HUES48 (cell line): ENCODE measurements at regions not wholly inside any gene's neighbourhood (a gene's known extent, or its start where the extent isn't known, plus 50 kb on each side); places are given as distances from the start of the nearest gene placed in this dataset.

ENCODE experiments used
- H3K27ac ChIP-seq: one replicate; pipeline ENCODE4 v1.7.0; 2013; ENCODE audit warnings: low read depth, low read length, inconsistent platforms
- H3K27me3 ChIP-seq: 2 replicates; pipeline ENCODE4 v1.6.1; 2013; ENCODE audit warnings: mild to moderate bottlenecking, low read length; ENCODE audit not compliant: control insufficient read depth, insufficient read depth
- H3K36me3 ChIP-seq: 2 replicates; pipeline ENCODE4 v1.6.1; 2013; ENCODE audit warnings: low read length; ENCODE audit not compliant: control insufficient read depth, insufficient read depth
- H3K4me1 ChIP-seq: 2 replicates; pipeline ENCODE4 v1.6.1; 2013; ENCODE audit warnings: mild to moderate bottlenecking, low read length; ENCODE audit not compliant: control insufficient read depth, insufficient read depth
- H3K4me3 ChIP-seq: 2 replicates; pipeline ENCODE4 v1.5.1; 2013; ENCODE audit warnings: mild to moderate bottlenecking, low read depth, low read length
- H3K9ac ChIP-seq: 2 replicates; pipeline ENCODE4 v1.6.1; 2013; ENCODE audit warnings: mild to moderate bottlenecking, low read depth, low read length, moderate library complexity
- H3K9me3 ChIP-seq: 2 replicates; pipeline ENCODE4 v1.6.1; 2013; ENCODE audit warnings: low read length; ENCODE audit not compliant: control insufficient read depth, insufficient read depth

GRCh38 chr10:111926286-111926685 lies 257.3 kb downstream of the GPAM start:
- Histone ChIP-seq H3K9me3 (no peaks in the 10 kb centered on the region), H3K4me3 (no peak overlapping the region), H3K27ac (no peak overlapping the region), H3K4me1 (0 out of 2 replicates have a peak, but pooled peaks cover 6% of the 10 kb centered on the region), H3K27me3 (no peaks in the 10 kb centered on the region), H3K36me3 (no peaks in the 10 kb centered on the region), H3K9ac (no peak overlapping the region)

GRCh38 chr10:111933937-111934336 lies 249.6 kb downstream of the GPAM start:
- no peaks in the 10 kb centered on the region for H3K9me3 ChIP-seq
- H3K36me3 ChIP-seq: no peaks in the 10 kb centered on the region
- H3K27ac ChIP-seq: no peak overlapping the region
- no peaks in the 10 kb centered on the region for H3K27me3 ChIP-seq
- H3K4me3 ChIP-seq: no peak overlapping the region
- H3K4me1 ChIP-seq: no peaks in the 10 kb centered on the region
- H3K9ac ChIP-seq: no peak overlapping the region

GRCh38 chr10:111934931-111935330 lies 248.6 kb downstream of the GPAM start:
- no peaks in the 10 kb centered on the region for H3K36me3 ChIP-seq
- no peak overlapping the region for H3K9ac ChIP-seq

GRCh38 chr10:111936143-111936542 lies 247.4 kb downstream of the GPAM start:
- no peak overlapping the region for H3K27ac ChIP-seq
- H3K9me3 ChIP-seq: no peaks in the 10 kb centered on the region
- H3K4me3 ChIP-seq: no peak overlapping the region
- H3K4me1 ChIP-seq: no peaks in the 10 kb centered on the region
- no peaks in the 10 kb centered on the region for H3K27me3 ChIP-seq
- H3K9ac ChIP-seq: no peak overlapping the region
- no peaks in the 10 kb centered on the region for H3K36me3 ChIP-seq

More at GRCh38 chr10:111934931-111935330, 248.6 kb downstream of the GPAM start:
- H3K27ac ChIP-seq: no peak overlapping the region
- H3K27me3 ChIP-seq: no peaks in the 10 kb centered on the region
- H3K4me1 ChIP-seq: no peaks in the 10 kb centered on the region
- H3K9me3 ChIP-seq: no peaks in the 10 kb centered on the region
- no peak overlapping the region for H3K4me3 ChIP-seq

GRCh38 chr10:111944331-111944730 lies 239.2 kb downstream of the GPAM start:
- H3K9ac ChIP-seq: no peak overlapping the region
- H3K4me3 ChIP-seq: no peak overlapping the region
- H3K27ac ChIP-seq: no peak overlapping the region
- H3K27me3 ChIP-seq: no peaks in the 10 kb centered on the region
- no peaks in the 10 kb centered on the region for H3K36me3 ChIP-seq
- H3K9me3 ChIP-seq: no peaks in the 10 kb centered on the region
- H3K4me1 ChIP-seq: no peaks in the 10 kb centered on the region

GRCh38 chr10:111953949-111954348 lies 229.6 kb downstream of the GPAM start:
- H3K4me1 ChIP-seq: no peaks in the 10 kb centered on the region

GRCh38 chr10:111954386-111954785 lies 229.2 kb downstream of the GPAM start:
- Histone ChIP-seq H3K36me3 (no peaks in the 10 kb centered on the region), H3K9me3 (peaks cover 17% of the 10 kb centered on the region), H3K27ac (no peak overlapping the region), H3K27me3 (no peaks in the 10 kb centered on the region), H3K4me3 (no peak overlapping the region), H3K4me1 (no peaks in the 10 kb centered on the region), H3K9ac (no peak overlapping the region)

More at GRCh38 chr10:111953949-111954348, 229.6 kb downstream of the GPAM start:
- no peak overlapping the region for H3K4me3 ChIP-seq
- peaks cover 17% of the 10 kb centered on the region for H3K9me3 ChIP-seq
- no peaks in the 10 kb centered on the region for H3K36me3 ChIP-seq
- H3K27me3 ChIP-seq: no peaks in the 10 kb centered on the region
- H3K27ac ChIP-seq: no peak overlapping the region
- H3K9ac ChIP-seq: no peak overlapping the region

- Histone ChIP-seq H3K27ac (no peak overlapping the region), H3K27me3 (no peaks in the 10 kb centered on the region), H3K36me3 (no peaks in the 10 kb centered on the region), H3K9ac (no peak overlapping the region), H3K9me3 (peaks cover 17% of the 10 kb centered on the region), H3K4me3 (no peak overlapping the region), H3K4me1 (no peaks in the 10 kb centered on the region)
These were observed 226.7 kb downstream of the GPAM start for GRCh38 chr10:111956841-111957240.

- H3K9me3 ChIP-seq: peaks cover 2% of the 10 kb centered on the region; the same call in 1 of the 2 replicates
- no peak overlapping the region for H3K9ac ChIP-seq
These were observed 220.6 kb downstream of the GPAM start for GRCh38 chr10:111962951-111963350.

GRCh38 chr10:111967116-111967515 lies 216.4 kb downstream of the GPAM start:
- Histone ChIP-seq H3K27me3 (no peaks in the 10 kb centered on the region), H3K4me3 (no peak overlapping the region), H3K9ac (no peak overlapping the region), H3K9me3 (no peaks in the 10 kb centered on the region), H3K4me1 (no peaks in the 10 kb centered on the region), H3K27ac (no peak overlapping the region), H3K36me3 (no peaks in the 10 kb centered on the region)

More at GRCh38 chr10:111962951-111963350, 220.6 kb downstream of the GPAM start:
- Histone ChIP-seq H3K36me3 (no peaks in the 10 kb centered on the region), H3K4me1 (no peaks in the 10 kb centered on the region), H3K27me3 (no peaks in the 10 kb centered on the region), H3K4me3 (no peak overlapping the region), H3K27ac (no peak overlapping the region)

- Histone ChIP-seq H3K9ac (no peak overlapping the region), H3K27ac (no peak overlapping the region), H3K27me3 (no peaks in the 10 kb centered on the region), H3K4me1 (no peaks in the 10 kb centered on the region), H3K36me3 (no peaks in the 10 kb centered on the region), H3K4me3 (no peak overlapping the region), H3K9me3 (no peaks in the 10 kb centered on the region)
These were observed 216.0 kb downstream of the GPAM start for GRCh38 chr10:111967547-111967946.

GRCh38 chr10:111968647-111969046 lies 214.9 kb downstream of the GPAM start:
- Histone ChIP-seq H3K27ac (no peak overlapping the region), H3K36me3 (no peaks in the 10 kb centered on the region), H3K9me3 (no peaks in the 10 kb centered on the region), H3K9ac (no peak overlapping the region), H3K27me3 (no peaks in the 10 kb centered on the region), H3K4me3 (no peak overlapping the region), H3K4me1 (no peaks in the 10 kb centered on the region)
